MV-4-11 (cell line): ENCODE measurements at regions not wholly inside any gene's neighbourhood (a gene's known extent, or its start where the extent isn't known, plus 50 kb on each side); places are given as distances from the start of the nearest gene placed in this dataset.
A peak's percentile ranks its signal among the peaks of the same experiment; 100 is the strongest.

Experiments
- DNase-seq: peaks from one replicate; lab custom pipeline; 2025; lab: John Stamatoyannopoulos, UW

- DNase-seq: no peak
Observed at GRCh38 chr2:43034242-43034619, 192.2 kb downstream of the ZFP36L2 start.

GRCh38 chr2:43033466-43034241 is 192.8 kb downstream of the ZFP36L2 start:
- DNase-seq: no peak

- DNase-seq: no peak
Observed at GRCh38 chr2:43033016-43033270, 193.5 kb downstream of the ZFP36L2 start.

- DNase-seq: no peak
Observed at GRCh38 chr2:43032213-43033015, 194.0 kb downstream of the ZFP36L2 start.

GRCh38 chr2:43031471-43032212 is 194.8 kb downstream of the ZFP36L2 start:
- DNase-seq: no peak

- no peak for DNase-seq
Observed at GRCh38 chr2:43030551-43031307, 195.7 kb downstream of the ZFP36L2 start.

GRCh38 chr2:43029186-43029585 is 197.2 kb downstream of the ZFP36L2 start:
- no peak for DNase-seq

GRCh38 chr2:43028188-43028587 is 198.2 kb downstream of the ZFP36L2 start:
- no peak for DNase-seq

- no peak for DNase-seq
Observed at GRCh38 chr2:43027097-43027873, 199.1 kb downstream of the ZFP36L2 start.

- no peak for DNase-seq
Observed at GRCh38 chr2:43026426-43027096, 199.8 kb downstream of the ZFP36L2 start.

- DNase-seq: no peak
Observed at GRCh38 chr2:43025709-43026295, 200.6 kb downstream of the ZFP36L2 start.

GRCh38 chr2:43024515-43025011 is 201.8 kb downstream of the ZFP36L2 start:
- peak; percentile 13 for DNase-seq

- no peak for DNase-seq
Observed at GRCh38 chr2:43023791-43024514, 202.5 kb downstream of the ZFP36L2 start.

- no peak for DNase-seq
Observed at GRCh38 chr2:43022896-43023295, 203.5 kb downstream of the ZFP36L2 start.

GRCh38 chr2:43021791-43022509 is 204.5 kb downstream of the ZFP36L2 start:
- DNase-seq: no peak

GRCh38 chr2:43020990-43021669 is 205.3 kb downstream of the ZFP36L2 start:
- no peak for DNase-seq

GRCh38 chr2:43020296-43020695 is 206.1 kb downstream of the ZFP36L2 start:
- no peak for DNase-seq

- no peak for DNase-seq
Observed at GRCh38 chr2:43019536-43020183, 206.7 kb downstream of the ZFP36L2 start.
